ENCODE measurements at regions not wholly inside any gene's neighbourhood (a gene's known extent, or its start where the extent isn't known, plus 50 kb on each side); places are given as distances from the start of the nearest gene placed in this dataset.
A peak's percentile ranks its signal among the peaks of the same experiment; 100 is the strongest.

GRCh38 chr20:52275181-52275691, 83.7 kb upstream of the ZFP64 start:
- H3K27me3 ChIP-seq (ENCODE audit: control insufficient read depth in 4 of 4, insufficient read depth in 4 of 4, low read length in 3 of 4) = no peaks in the 10 kb centered on the region
- no peak overlapping the region for H3K27ac ChIP-seq (ENCODE audit: low read depth in 1 of 2, low read length in 2 of 2)
- DNase-seq (ENCODE audit: low spot score) = no peak
- no peaks in the 10 kb centered on the region for H3K9me3 ChIP-seq (ENCODE audit: control insufficient read depth in 4 of 4, low read length in 3 of 4)
- 45% methylated on average over 3 of the region's 3 CpGs for WGBS
- no peak overlapping the region for H3K4me3 ChIP-seq (ENCODE audit: low read depth in 1 of 3, low read length in 3 of 3)
- peaks cover 0 to 11% (median 4%) of the 10 kb centered on the region in 4 donors for H3K4me1 ChIP-seq (ENCODE audit: control insufficient read depth in 4 of 4, insufficient read depth in 4 of 4, low read length in 3 of 4)
- no peaks in the 10 kb centered on the region for H3K36me3 ChIP-seq (ENCODE audit: control insufficient read depth in 4 of 4, insufficient read depth in 3 of 4, low read depth in 1 of 4, low read length in 3 of 4)
- H3K9ac ChIP-seq (ENCODE audit: low read depth in 1 of 2, low read length in 2 of 2) = no peak overlapping the region
- TF ChIP-seq SP1 (IDR thresholded peaks at IDR 0.05) (no peak), GABPA (IDR thresholded peaks at IDR 0.05 in 1 of 2, conservative IDR thresholded peaks at IDR 0.05 in 1 of 2) (no peak), HNF4A (conservative IDR thresholded peaks at IDR 0.05) (peak; percentile 17 to 62)

GRCh38 chr20:52270696-52271095, 79.1 kb upstream of the ZFP64 start:
- DNase-seq (ENCODE audit: low spot score) = no peak
- H3K9me3 ChIP-seq (ENCODE audit: control insufficient read depth in 4 of 4, low read length in 3 of 4) = no peaks in the 10 kb centered on the region
- TF ChIP-seq CTCF (IDR thresholded peaks at IDR 0.05; ENCODE audit: low read depth, low read length, missing input control) = no peak
- TF ChIP-seq MAX (IDR thresholded peaks at IDR 0.05) = no peak
- TF ChIP-seq JUND (IDR thresholded peaks at IDR 0.05) = no peak
- TF ChIP-seq ATF3 (IDR thresholded peaks at IDR 0.05) = no peak
- no peak for TF ChIP-seq YY1 (IDR thresholded peaks at IDR 0.05)
- no peak for TF ChIP-seq GABPA (IDR thresholded peaks at IDR 0.05 in 1 of 2, conservative IDR thresholded peaks at IDR 0.05 in 1 of 2)
- no peak for TF ChIP-seq HNF4G (IDR thresholded peaks at IDR 0.05)
- TF ChIP-seq SP1 (IDR thresholded peaks at IDR 0.05) = no peak
- no peak for TF ChIP-seq EGR1 (IDR thresholded peaks at IDR 0.05; ENCODE audit: low read depth in 2 of 2)
- no peak for TF ChIP-seq RAD21 (IDR thresholded peaks at IDR 0.05)
- no peak for TF ChIP-seq FOXA2 (IDR thresholded peaks at IDR 0.05)
- no peak for TF ChIP-seq REST (IDR thresholded peaks at IDR 0.05)
- no peak for TF ChIP-seq FOXA1 (IDR thresholded peaks at IDR 0.05)
- TF ChIP-seq HNF4A (conservative IDR thresholded peaks at IDR 0.05) = no peak
- no peak for TF ChIP-seq NR2F2 (IDR thresholded peaks at IDR 0.05)
- TF ChIP-seq TAF1 (conservative IDR thresholded peaks at IDR 0.05) = no peak
- TF ChIP-seq RXRA (IDR thresholded peaks at IDR 0.05) = no peak
- TF ChIP-seq ZBTB33 (IDR thresholded peaks at IDR 0.05) = no peak
- no peaks in the 10 kb centered on the region for H3K27me3 ChIP-seq (ENCODE audit: control insufficient read depth in 4 of 4, insufficient read depth in 4 of 4, low read length in 3 of 4)
- H3K27ac ChIP-seq (ENCODE audit: low read depth in 1 of 2, low read length in 2 of 2) = no peak overlapping the region
- H3K36me3 ChIP-seq (ENCODE audit: control insufficient read depth in 4 of 4, insufficient read depth in 3 of 4, low read depth in 1 of 4, low read length in 3 of 4) = no peaks in the 10 kb centered on the region
- no peak overlapping the region for H3K4me3 ChIP-seq (ENCODE audit: low read depth in 1 of 3, low read length in 3 of 3)
- no peak overlapping the region for H3K9ac ChIP-seq (ENCODE audit: low read depth in 1 of 2, low read length in 2 of 2)
- H3K4me1 ChIP-seq (ENCODE audit: control insufficient read depth in 4 of 4, insufficient read depth in 4 of 4, low read length in 3 of 4) = peaks cover 0 to 7% (median 3%) of the 10 kb centered on the region in 4 donors
- WGBS = 91% methylated on average over 4 of the region's 4 CpGs
